Esophagus muscularis mucosa (tissue), 4 donors: ENCODE measurements at regions not wholly inside any gene's neighbourhood (a gene's known extent, or its start where the extent isn't known, plus 50 kb on each side); places are given as distances from the start of the nearest gene placed in this dataset.
"Not testable (repeated sequence)": the region's sequence is repeated elsewhere in the genome, so short reads cannot be mapped to it uniquely, and the experiment has no call there.

ENCODE experiments used
- DNase-seq: peaks from one replicate; pipeline ENCODE4 v3.0.0-alpha.2; 2017; ENCODE audit errors: extremely low spot score
- H3K27ac ChIP-seq, 4 donors: fragments of 200-600 bp; sonication (generic); replicated peaks in 1 of 4; 1 replicate in 3 of 4; 2 replicates in 1 of 4; pipeline ENCODE4 v1.5.1; 2016 to 2019; ENCODE audit warnings: mild to moderate bottlenecking in 1 of 4
- H3K27me3 ChIP-seq, 4 donors: fragments of 200-600 bp; sonication (generic); one replicate each; pipeline versions ENCODE4 v1.5.1 to v1.6.0; 2016 to 2019
- H3K36me3 ChIP-seq, 4 donors: fragments of 200-600 bp; sonication (generic); one replicate each; pipeline ENCODE4 v1.5.1; 2016 to 2019
- H3K4me1 ChIP-seq, 4 donors: fragments of 200-600 bp; sonication (generic); one replicate each; pipeline ENCODE4 v1.5.1; 2016 to 2019
- H3K4me3 ChIP-seq, 4 donors: fragments of 200-600 bp; sonication (generic); 1 replicate in 2 of 4; 2 replicates in 2 of 4; pipeline ENCODE4 v1.5.1; 2016 to 2019; ENCODE audit warnings: mild to moderate bottlenecking in 4 of 4, moderate library complexity in 1 of 4
- H3K9me3 ChIP-seq, 4 donors: fragments of 200-600 bp; sonication (generic); 1 replicate in 3 of 4; 2 replicates in 1 of 4; pipeline ENCODE4 v1.5.1; 2016 to 2019
- CTCF ChIP-seq, 3 experiments: fragments of 200-600 bp in 2 of 3; fragments of 450-650 bp in 1 of 3; sonication (generic) in 2 of 3; IDR thresholded peaks; one replicate each; pipeline ENCODE4 v1.5.1; 2017 to 2019; ENCODE audit warnings: antibody characterized with exemption in 3 of 3, mild to moderate bottlenecking in 2 of 3, moderate library complexity in 1 of 3
- EP300 ChIP-seq: sonication (generic); formaldehyde crosslinking; IDR thresholded peaks from one replicate; pipeline ENCODE4 v1.6.1; 2017; ENCODE audit warnings: antibody characterized with exemption
- POLR2A ChIP-seq: fragments of 450-650 bp; IDR thresholded peaks from one replicate; pipeline ENCODE4 v1.6.1; 2017; ENCODE audit warnings: antibody characterized with exemption, moderate library complexity, mild to moderate bottlenecking, low read depth
- POLR2AphosphoS5 ChIP-seq, 2 donors: sonication (generic); formaldehyde crosslinking; IDR thresholded peaks; one replicate each; pipeline ENCODE4 v1.6.1; 2017; ENCODE audit warnings: antibody characterized with exemption in 2 of 2
- WGBS: methylation state at CpG from one replicate; pipeline ENCODE4 v1.1.5; 2018; 5-methylcytosine and 5-hydroxymethylcytosine counted together
- intact Hi-C: fragments of 100-400 bp; cut with DNase I; formaldehyde crosslinking; loops from one replicate; pipeline ENCODE4 v1.15.1; 2023

DNA sequence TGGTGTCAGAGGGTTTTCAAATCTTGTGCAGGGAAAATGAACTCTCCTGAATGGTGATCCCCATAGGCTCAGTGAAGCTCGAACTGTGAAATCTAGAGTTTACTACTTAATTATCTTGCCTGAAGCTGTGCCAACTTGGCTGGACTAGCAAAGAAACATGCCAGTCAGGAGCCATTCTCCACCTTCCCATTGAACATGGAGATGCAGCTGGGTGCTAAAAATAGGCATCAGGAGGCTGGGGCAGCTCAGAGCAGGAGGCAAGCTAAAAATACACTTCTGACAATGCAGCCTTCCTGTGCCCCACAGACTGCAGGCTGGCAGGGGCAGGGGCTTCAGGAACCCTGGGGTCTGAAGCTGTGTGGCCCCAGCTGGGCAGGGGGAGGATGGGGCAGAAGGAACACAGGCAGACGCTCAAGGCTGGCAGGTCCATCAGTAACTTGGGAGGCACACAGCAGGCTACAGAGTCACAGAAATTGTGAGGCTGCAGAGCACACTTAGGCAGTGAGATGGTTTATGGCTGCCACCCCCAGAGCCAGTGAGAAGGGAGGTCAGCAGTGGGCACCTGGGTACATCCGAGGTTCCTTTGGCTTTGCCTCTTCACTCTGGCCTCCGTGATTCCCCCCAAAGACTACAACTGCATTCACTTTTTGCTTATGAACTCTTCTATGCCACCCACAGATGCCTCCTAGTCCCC is 155.4 kb upstream of the KCND3 start:
- no peak overlapping the region for H3K27ac ChIP-seq
- 57% methylated on average over 4 of the region's 4 CpGs for WGBS

GRCh38 chr1:112146201-112146715 is 156.8 kb upstream of the KCND3 start:
- TF ChIP-seq CTCF (IDR thresholded peaks at IDR 0.05), result no peak
- TF ChIP-seq EP300, result no peak
- no peak for TF ChIP-seq POLR2A
- no peak for TF ChIP-seq POLR2AphosphoS5 (IDR thresholded peaks at IDR 0.05)
- intact Hi-C loops, result no loop called here
- no peak overlapping the region for H3K27ac ChIP-seq

More for the DNA sequence above, 155.4 kb upstream of the KCND3 start:
- Histone ChIP-seq H3K4me1 (peaks cover 5 to 11% (median 9%) of the 10 kb centered on the region in 4 donors), H3K36me3 (no peaks in the 10 kb centered on the region), H3K27me3 (peaks cover 0 to 17% (median 0%) of the 10 kb centered on the region in 4 donors), H3K4me3 (no peak overlapping the region), H3K9me3 (peaks cover 0 to 9% (median 0%) of the 10 kb centered on the region in 4 donors)
- intact Hi-C loops, result no loop called here
- TF ChIP-seq CTCF (IDR thresholded peaks at IDR 0.05) (no peak), POLR2AphosphoS5 (IDR thresholded peaks at IDR 0.05) (no peak), POLR2A (no peak), EP300 (no peak)
- DNase-seq, result no peak

DNA sequence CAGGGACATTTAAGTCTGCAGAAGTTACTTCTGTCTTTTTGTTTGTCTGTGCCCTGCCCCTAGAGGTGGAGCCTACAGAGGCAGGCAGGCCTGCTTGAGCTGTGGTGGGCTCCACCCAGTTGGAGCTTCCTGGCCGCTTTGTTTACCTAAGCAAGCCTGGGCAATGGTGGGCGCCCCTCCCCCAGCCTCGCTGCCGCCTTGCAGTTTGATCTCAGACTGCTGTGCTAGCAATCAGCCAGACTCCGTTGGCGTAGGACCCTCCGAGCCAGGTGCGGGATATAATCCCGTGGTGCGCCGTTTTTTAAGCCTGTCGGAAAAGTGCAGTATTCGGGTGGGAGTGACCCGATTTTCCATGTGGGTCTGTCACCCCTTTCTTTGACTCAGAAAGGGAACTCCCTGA is 170.7 kb upstream of the KCND3 start:
- intact Hi-C loops, H3K4me3 ChIP-seq, H3K4me1 ChIP-seq, H3K9me3 ChIP-seq, DNase-seq, H3K27ac ChIP-seq, H3K36me3 ChIP-seq, H3K27me3 ChIP-seq: not testable (repeated sequence)
- 60% methylated on average over 4 of the region's 14 CpGs for WGBS

More at GRCh38 chr1:112146201-112146715, 156.8 kb upstream of the KCND3 start:
- Histone ChIP-seq H3K9me3 (peaks cover 0 to 9% (median 0%) of the 10 kb centered on the region in 4 donors), H3K27me3 (peaks cover 0 to 17% (median 0%) of the 10 kb centered on the region in 4 donors), H3K4me3 (no peak overlapping the region), H3K36me3 (no peaks in the 10 kb centered on the region), H3K4me1 (peaks cover 5 to 11% (median 9%) of the 10 kb centered on the region in 4 donors)
- no peak for DNase-seq

- no peak for DNase-seq
- Histone ChIP-seq H3K27me3 (peaks cover 0 to 6% (median 0%) of the 10 kb centered on the region in 4 donors), H3K9me3 (no peaks in the 10 kb centered on the region), H3K4me1 (no peaks in the 10 kb centered on the region), H3K36me3 (no peaks in the 10 kb centered on the region), H3K27ac (no peak overlapping the region), H3K4me3 (no peak overlapping the region)
- no peak for TF ChIP-seq POLR2AphosphoS5 (IDR thresholded peaks at IDR 0.05)
- TF ChIP-seq CTCF (IDR thresholded peaks at IDR 0.05), result no peak
- TF ChIP-seq POLR2A, result no peak
- TF ChIP-seq EP300, result no peak
- 70% methylated on average over 3 of the region's 3 CpGs for WGBS
- intact Hi-C loops, result no loop called here
Observed at GRCh38 chr1:112165375-112165774, 175.9 kb upstream of the KCND3 start.

DNA sequence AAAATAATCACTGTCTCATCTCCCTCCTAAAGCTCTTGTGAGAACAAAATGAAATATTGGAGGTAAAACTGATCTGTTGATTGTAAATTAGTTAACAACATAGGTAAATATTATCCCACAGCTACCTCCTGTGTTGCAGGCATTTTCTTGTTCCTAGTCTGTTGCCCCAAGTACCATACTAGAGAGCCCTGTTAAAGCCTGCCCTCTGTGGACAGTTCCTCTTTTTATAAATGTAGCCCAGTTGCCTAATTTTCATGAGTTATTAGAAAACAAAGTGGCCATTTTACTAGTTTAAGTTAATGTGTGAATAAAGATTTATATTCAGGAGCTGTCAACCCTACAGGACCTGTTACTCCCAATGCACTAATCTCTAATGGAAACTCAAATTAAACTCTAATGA is 180.0 kb upstream of the KCND3 start:
- H3K36me3 ChIP-seq, result no peaks in the 10 kb centered on the region
- no peaks in the 10 kb centered on the region for H3K9me3 ChIP-seq
- intact Hi-C loops, result no loop called here
- peak; percentile 53 for DNase-seq
- peaks cover 0 to 13% (median 0%) of the 10 kb centered on the region in 4 donors for H3K27me3 ChIP-seq
- TF ChIP-seq POLR2A (no peak), POLR2AphosphoS5 (IDR thresholded peaks at IDR 0.05) (no peak), CTCF (IDR thresholded peaks at IDR 0.05) (no peak), EP300 (no peak)
- H3K4me3 ChIP-seq, result no peak overlapping the region
- no peaks in the 10 kb centered on the region for H3K4me1 ChIP-seq
- no peak overlapping the region for H3K27ac ChIP-seq
